Muscle layer of duodenum (tissue), 2 donors: ENCODE measurements at regions not wholly inside any gene's neighbourhood (a gene's known extent, or its start where the extent isn't known, plus 50 kb on each side); places are given as distances from the start of the nearest gene placed in this dataset.
"Not testable (repeated sequence)": the region's sequence is repeated elsewhere in the genome, so short reads cannot be mapped to it uniquely, and the experiment has no call there.

Source experiments
- H3K27ac ChIP-seq: one replicate; pipeline ENCODE4 v1.7.0; 2013; ENCODE audit warnings: mild to moderate bottlenecking, low read length
- H3K27me3 ChIP-seq: one replicate; pipeline ENCODE4 v1.7.0; 2013; ENCODE audit warnings: low read depth, mild to moderate bottlenecking, control low read depth, low read length
- H3K36me3 ChIP-seq, 2 donors: one replicate each; pipeline ENCODE4 v1.7.0; 2013; ENCODE audit warnings: low read length in 2 of 2, control low read depth in 1 of 2, mild to moderate bottlenecking in 1 of 2; ENCODE audit not compliant: insufficient read depth in 2 of 2, control insufficient read depth in 1 of 2
- H3K4me1 ChIP-seq, 2 donors: one replicate each; pipeline ENCODE4 v1.7.0; 2013; ENCODE audit warnings: low read length in 2 of 2, mild to moderate bottlenecking in 2 of 2, control low read depth in 1 of 2, moderate library complexity in 1 of 2; ENCODE audit not compliant: insufficient read depth in 2 of 2, control insufficient read depth in 1 of 2
- H3K4me3 ChIP-seq, 2 donors: one replicate each; pipeline ENCODE4 v1.7.0; 2013; ENCODE audit warnings: low read length in 2 of 2, low read depth in 1 of 2, mild to moderate bottlenecking in 1 of 2
- H3K9me3 ChIP-seq, 2 donors: one replicate each; pipeline ENCODE4 v1.7.0; 2013; ENCODE audit warnings: low read length in 2 of 2, control low read depth in 1 of 2, mild to moderate bottlenecking in 1 of 2; ENCODE audit not compliant: control insufficient read depth in 1 of 2
- donor health status: healthy.

GRCh38 chr11:115607621-115608221 is 103.5 kb upstream of the CADM1 start:
- peaks cover 3 to 17% of the 10 kb centered on the region in 2 donors for H3K4me1 ChIP-seq
- H3K4me3 ChIP-seq = no peak overlapping the region
- no peaks in the 10 kb centered on the region for H3K27me3 ChIP-seq
- no peaks in the 10 kb centered on the region for H3K36me3 ChIP-seq
- no peaks in the 10 kb centered on the region for H3K9me3 ChIP-seq
- H3K27ac ChIP-seq = no peak overlapping the region

- H3K4me1 ChIP-seq = peaks cover 3 to 17% of the 10 kb centered on the region in 2 donors
- no peaks in the 10 kb centered on the region for H3K27me3 ChIP-seq
- no peaks in the 10 kb centered on the region for H3K9me3 ChIP-seq
- H3K36me3 ChIP-seq = no peaks in the 10 kb centered on the region
- no peak overlapping the region for H3K4me3 ChIP-seq
- H3K27ac ChIP-seq = no peak overlapping the region
Observed at GRCh38 chr11:115606498-115607220, 102.4 kb upstream of the CADM1 start.

GRCh38 chr11:115605871-115606497 is 101.8 kb upstream of the CADM1 start:
- H3K4me1 ChIP-seq = peaks cover 3 to 17% of the 10 kb centered on the region in 2 donors
- H3K4me3 ChIP-seq = no peak overlapping the region
- no peaks in the 10 kb centered on the region for H3K9me3 ChIP-seq
- no peak overlapping the region for H3K27ac ChIP-seq
- no peaks in the 10 kb centered on the region for H3K36me3 ChIP-seq
- H3K27me3 ChIP-seq = no peaks in the 10 kb centered on the region

- H3K9me3 ChIP-seq, H3K27me3 ChIP-seq, H3K4me3 ChIP-seq, H3K27ac ChIP-seq, H3K36me3 ChIP-seq: not testable (repeated sequence)
- peaks cover 3 to 17% of the 10 kb centered on the region in 2 donors for H3K4me1 ChIP-seq
Observed at GRCh38 chr11:115605397-115605796, 101.2 kb upstream of the CADM1 start.

- no peaks in the 10 kb centered on the region for H3K9me3 ChIP-seq
- no peaks in the 10 kb centered on the region for H3K27me3 ChIP-seq
- H3K4me1 ChIP-seq = no peaks in the 10 kb centered on the region
- no peak overlapping the region for H3K4me3 ChIP-seq
- no peak overlapping the region for H3K27ac ChIP-seq
- no peaks in the 10 kb centered on the region for H3K36me3 ChIP-seq
Observed at GRCh38 chr11:115599125-115599524, 94.9 kb upstream of the CADM1 start.

GRCh38 chr11:115598257-115598901 is 94.2 kb upstream of the CADM1 start:
- no peaks in the 10 kb centered on the region for H3K9me3 ChIP-seq
- no peak overlapping the region for H3K4me3 ChIP-seq
- no peaks in the 10 kb centered on the region for H3K4me1 ChIP-seq
- H3K27ac ChIP-seq = no peak overlapping the region
- H3K27me3 ChIP-seq = no peaks in the 10 kb centered on the region
- H3K36me3 ChIP-seq = no peaks in the 10 kb centered on the region

- H3K27ac ChIP-seq = no peak overlapping the region
- peaks cover 0 to 6% of the 10 kb centered on the region in 2 donors for H3K9me3 ChIP-seq
- no peaks in the 10 kb centered on the region for H3K27me3 ChIP-seq
- no peaks in the 10 kb centered on the region for H3K4me1 ChIP-seq
- H3K36me3 ChIP-seq = no peaks in the 10 kb centered on the region
- no peak overlapping the region for H3K4me3 ChIP-seq
Observed at GRCh38 chr11:115591380-115591779, 87.2 kb upstream of the CADM1 start.

- H3K36me3 ChIP-seq = no peaks in the 10 kb centered on the region
- no peak overlapping the region for H3K4me3 ChIP-seq
- H3K27ac ChIP-seq = no peak overlapping the region
- peaks cover 0 to 6% of the 10 kb centered on the region in 2 donors for H3K9me3 ChIP-seq
- no peaks in the 10 kb centered on the region for H3K27me3 ChIP-seq
- no peaks in the 10 kb centered on the region for H3K4me1 ChIP-seq
Observed at GRCh38 chr11:115590254-115590653, 86.0 kb upstream of the CADM1 start.

- Histone ChIP-seq H3K4me3 (no peak overlapping the region), H3K9me3 (peaks cover 0 to 6% of the 10 kb centered on the region in 2 donors), H3K36me3 (no peaks in the 10 kb centered on the region), H3K4me1 (no peaks in the 10 kb centered on the region), H3K27me3 (no peaks in the 10 kb centered on the region), H3K27ac (no peak overlapping the region)
Observed at GRCh38 chr11:115587718-115588342, 83.6 kb upstream of the CADM1 start.

- no peaks in the 10 kb centered on the region for H3K36me3 ChIP-seq
- H3K9me3 ChIP-seq = peaks cover 0 to 6% of the 10 kb centered on the region in 2 donors
- no peak overlapping the region for H3K4me3 ChIP-seq
- peaks cover 0 to 5% of the 10 kb centered on the region in 2 donors for H3K4me1 ChIP-seq
- H3K27me3 ChIP-seq = no peaks in the 10 kb centered on the region
- H3K27ac ChIP-seq = no peak overlapping the region
Observed at GRCh38 chr11:115585361-115586024, 81.3 kb upstream of the CADM1 start.
